Left ventricle myocardium inferior (tissue), 1 donor: ENCODE measurements at regions not wholly inside any gene's neighbourhood (a gene's known extent, or its start where the extent isn't known, plus 50 kb on each side); places are given as distances from the start of the nearest gene placed in this dataset.

Experiments used
- DNase-seq: peaks from one replicate; pipeline ENCODE4 v3.0.0-alpha.2; 2020
- H3K27ac ChIP-seq: fragments of 200-600 bp; replicated peaks from 2 replicates; pipeline ENCODE4 v1.8.0; 2021
- H3K27me3 ChIP-seq: fragments of 200-600 bp; 2 replicates; pipeline ENCODE4 v1.8.0; 2021; ENCODE audit warnings: low read depth
- H3K36me3 ChIP-seq: fragments of 200-600 bp; 2 replicates; pipeline ENCODE4 v1.8.0; 2021
- H3K4me1 ChIP-seq: fragments of 200-600 bp; 2 replicates; pipeline ENCODE4 v1.8.0; 2021
- H3K4me3 ChIP-seq: fragments of 200-600 bp; 2 replicates; pipeline ENCODE4 v1.8.0; 2021; ENCODE audit warnings: mild to moderate bottlenecking, moderate library complexity
- H3K9me3 ChIP-seq: fragments of 200-600 bp; replicated peaks from 2 replicates; pipeline ENCODE4 v1.8.0; 2021
- CTCF ChIP-seq: fragments of 200-600 bp; IDR thresholded peaks from 2 replicates; pipeline ENCODE4 v1.8.0; 2021; ENCODE audit warnings: antibody characterized with exemption, mild to moderate bottlenecking, borderline replicate concordance
- intact Hi-C: fragments of 100-400 bp; cut with micrococcal nuclease; formaldehyde crosslinking; loops from one replicate; pipeline ENCODE4 v1.11.0; 2022
- donor health status: DM: no; HTN: yes; CAD: no; lungs with severe emphysema.

GRCh38 chr7:35889001-35889400 is 88.1 kb downstream of the SEPTIN7 start:
- H3K27ac ChIP-seq = no peak overlapping the region
- H3K4me1 ChIP-seq = peaks cover 10% of the 10 kb centered on the region
- no peaks in the 10 kb centered on the region for H3K27me3 ChIP-seq
- DNase-seq = no peak
- H3K36me3 ChIP-seq = peaks cover 51% of the 10 kb centered on the region
- H3K4me3 ChIP-seq = no peak overlapping the region
- intact Hi-C loops = no loop called here
- no peak for TF ChIP-seq CTCF
- H3K9me3 ChIP-seq = no peaks in the 10 kb centered on the region

- Histone ChIP-seq H3K27ac (peak overlapping the region; percentile 13), H3K27me3 (no peaks in the 10 kb centered on the region), H3K4me3 (no peak overlapping the region), H3K36me3 (peaks cover 43% of the 10 kb centered on the region), H3K4me1 (peaks cover 10% of the 10 kb centered on the region), H3K9me3 (no peaks in the 10 kb centered on the region)
- TF ChIP-seq CTCF = no peak
- DNase-seq = no peak
- intact Hi-C loops = no loop called here
These were observed 89.0 kb downstream of the SEPTIN7 start for GRCh38 chr7:35889870-35890269.

GRCh38 chr7:35891004-35891830 is 90.4 kb downstream of the SEPTIN7 start:
- DNase-seq = no peak
- no peaks in the 10 kb centered on the region for H3K9me3 ChIP-seq
- TF ChIP-seq CTCF = no peak
- no peak overlapping the region for H3K27ac ChIP-seq
- peaks cover 10% of the 10 kb centered on the region for H3K4me1 ChIP-seq
- H3K36me3 ChIP-seq = peaks cover 34% of the 10 kb centered on the region
- intact Hi-C loops = no loop called here
- H3K4me3 ChIP-seq = no peak overlapping the region
- no peaks in the 10 kb centered on the region for H3K27me3 ChIP-seq

GRCh38 chr7:35893649-35894048 is 92.8 kb downstream of the SEPTIN7 start:
- intact Hi-C loops = no loop called here

GRCh38 chr7:35894721-35895120 is 93.9 kb downstream of the SEPTIN7 start:
- Histone ChIP-seq H3K4me1 (peaks cover 10% of the 10 kb centered on the region), H3K27me3 (no peaks in the 10 kb centered on the region), H3K36me3 (peaks cover 17% of the 10 kb centered on the region), H3K27ac (no peak overlapping the region), H3K4me3 (no peak overlapping the region), H3K9me3 (no peaks in the 10 kb centered on the region)
- intact Hi-C loops = no loop called here
- DNase-seq = no peak
- TF ChIP-seq CTCF = no peak

More at GRCh38 chr7:35893649-35894048, 92.8 kb downstream of the SEPTIN7 start:
- no peaks in the 10 kb centered on the region for H3K27me3 ChIP-seq
- no peak overlapping the region for H3K27ac ChIP-seq
- no peak for TF ChIP-seq CTCF
- H3K4me3 ChIP-seq = no peak overlapping the region
- H3K36me3 ChIP-seq = peaks cover 17% of the 10 kb centered on the region
- peaks cover 10% of the 10 kb centered on the region for H3K4me1 ChIP-seq
- no peaks in the 10 kb centered on the region for H3K9me3 ChIP-seq
- no peak for DNase-seq
